ENCODE measurements at regions not wholly inside any gene's neighbourhood (a gene's known extent, or its start where the extent isn't known, plus 50 kb on each side); places are given as distances from the start of the nearest gene placed in this dataset.

GRCh38 chr12:62103748-62104147, 156.5 kb upstream of the USP15 start:
- DNase-seq = no peak

GRCh38 chr12:62106547-62107185, 153.5 kb upstream of the USP15 start:
- DNase-seq = no peak

GRCh38 chr12:62113366-62114011, 146.7 kb upstream of the USP15 start:
- no peak for DNase-seq

GRCh38 chr12:62116986-62117385, 143.2 kb upstream of the USP15 start:
- no peak for DNase-seq

GRCh38 chr12:62123721-62124203, 136.4 kb upstream of the USP15 start:
- no peak for DNase-seq

- DNase-seq = no peak
Observed at GRCh38 chr12:62127516-62127915, 132.7 kb upstream of the USP15 start.

- peak; percentile 9 for DNase-seq
Observed at GRCh38 chr12:62128175-62128975, 131.8 kb upstream of the USP15 start.

- DNase-seq = no peak
Observed at GRCh38 chr12:62129291-62129690, 130.9 kb upstream of the USP15 start.

GRCh38 chr12:62130402-62130801, 129.8 kb upstream of the USP15 start:
- no peak for DNase-seq

GRCh38 chr12:62130834-62131552, 129.2 kb upstream of the USP15 start:
- DNase-seq = no peak

GRCh38 chr12:62133440-62133839, 126.8 kb upstream of the USP15 start:
- DNase-seq = no peak

GRCh38 chr12:62135553-62136200, 124.5 kb upstream of the USP15 start:
- DNase-seq = no peak

- no peak for DNase-seq
Observed at GRCh38 chr12:62136496-62136895, 123.7 kb upstream of the USP15 start.

GRCh38 chr12:62138527-62138926, 121.7 kb upstream of the USP15 start:
- DNase-seq = no peak

GRCh38 chr12:62146318-62146717, 113.9 kb upstream of the USP15 start:
- no peak for DNase-seq

- no peak for DNase-seq
Observed at GRCh38 chr12:62158013-62158412, 102.2 kb upstream of the USP15 start.

- no peak for DNase-seq
Observed at GRCh38 chr12:62158461-62159360, 101.5 kb upstream of the USP15 start.

- no peak for DNase-seq
Observed at GRCh38 chr12:62162214-62162613, 98.0 kb upstream of the USP15 start.

GRCh38 chr12:62163368-62163767, 96.8 kb upstream of the USP15 start:
- DNase-seq = no peak

GRCh38 chr12:62164036-62164435, 96.2 kb upstream of the USP15 start:
- no peak for DNase-seq

GRCh38 chr12:62166525-62166924, 93.7 kb upstream of the USP15 start:
- no peak for DNase-seq

- DNase-seq = no peak
Observed at GRCh38 chr12:62168411-62168810, 91.8 kb upstream of the USP15 start.

Measured in NCI-H1417 treated with DMSO at 0.1 percent for 48 hours (cell line).